ENCODE measurements at regions not wholly inside any gene's neighbourhood (a gene's known extent, or its start where the extent isn't known, plus 50 kb on each side); places are given as distances from the start of the nearest gene placed in this dataset.
A peak's percentile ranks its signal among the peaks of the same experiment; 100 is the strongest.

DNA sequence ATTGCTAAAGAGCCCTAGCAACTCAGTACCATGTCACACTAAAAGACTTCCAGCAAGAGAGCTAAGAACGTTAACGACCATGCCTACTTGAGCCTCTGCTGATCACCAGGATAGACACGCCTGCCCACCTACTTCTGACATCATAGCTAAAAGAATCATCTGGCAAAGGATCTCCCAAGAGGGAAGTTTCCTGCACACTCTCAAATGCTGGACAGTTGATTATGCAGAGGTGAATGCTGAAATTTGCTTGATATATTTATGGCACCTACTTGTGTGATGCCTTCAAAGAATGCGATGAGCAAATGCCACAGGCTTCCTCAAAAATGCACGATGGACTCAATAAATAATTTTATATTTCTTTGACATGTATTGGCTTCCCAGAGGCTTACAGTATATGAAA is 113.6 kb downstream of the GALC start:
- Histone ChIP-seq H3K27ac (no peak overlapping the region), H3K4me1 (replicated peaks in 1 of 2) (no peaks in the 10 kb centered on the region), H3K4me3 (no peak overlapping the region)
- in situ Hi-C loops (cut with MboI; ENCODE audit: low pct_unique_long_range_greater_than_20kb in 2 of 9, low sequenced_read_pairs in 9 of 9, unreplicated experiment in 9 of 9), result loop anchor here in 1 of 9 experiments (25.0 kb wide), 1 partner anchor 142 kb away; no protein-coding TSS in a partner anchor
- 30 to 100% (median 78%) methylated on average over 1 to 5 of the region's 5 CpGs; no CpG with 5 or more reads in 1 of the 10 experiments for WGBS, 10 experiments
- ATAC-seq (replicated peaks in 6 of 8), result no peak

DNA sequence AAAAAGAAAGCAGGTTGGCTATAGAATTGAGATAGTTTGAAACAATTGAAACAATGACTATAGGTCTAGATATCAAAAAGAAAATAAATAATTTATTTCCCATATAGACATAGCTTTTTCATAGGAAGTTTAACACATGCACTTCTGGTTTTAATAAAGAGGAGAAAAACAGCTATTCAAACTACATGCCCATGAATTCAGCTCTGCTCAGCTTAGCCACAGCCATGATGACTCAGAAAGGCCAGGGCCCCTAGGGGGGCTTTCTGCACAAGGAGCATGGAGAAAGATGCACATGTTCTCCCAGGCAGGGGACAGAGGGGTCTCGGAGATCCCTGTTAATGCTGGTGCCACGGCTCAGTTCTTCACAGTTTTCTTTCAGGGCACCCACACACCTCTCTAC is 114.0 kb downstream of the GALC start:
- in situ Hi-C loops (cut with MboI; ENCODE audit: low pct_unique_long_range_greater_than_20kb in 2 of 9, low sequenced_read_pairs in 9 of 9, unreplicated experiment in 9 of 9), result loop anchor here in 1 of 9 experiments (25.0 kb wide), 1 partner anchor 142 kb away; no protein-coding TSS in a partner anchor
- WGBS, 10 experiments, result 42 to 50% methylated on average over 2 of the region's 2 CpGs; no CpG with 5 or more reads in 8 of the 10 experiments

DNA sequence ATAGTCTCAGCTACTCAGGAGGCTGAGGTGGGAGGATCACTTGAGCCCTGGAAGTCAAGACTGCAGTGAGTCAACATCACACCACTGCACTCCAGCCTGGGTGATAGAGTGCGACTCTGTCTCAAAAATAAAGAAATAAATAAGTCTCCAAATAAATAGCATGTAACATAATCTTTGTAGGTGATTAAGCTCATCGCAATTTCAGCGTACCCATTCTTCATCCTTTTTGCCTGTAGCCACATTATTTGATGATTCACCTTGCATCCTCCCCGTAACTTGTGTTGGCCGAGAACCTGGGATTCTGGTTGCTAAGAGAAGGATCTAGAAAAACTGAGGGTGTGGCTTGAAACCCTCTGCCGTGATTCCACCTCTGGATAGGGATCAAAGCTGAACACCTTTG is 115.1 kb downstream of the GALC start:
- Histone ChIP-seq H3K27ac (no peak overlapping the region), H3K4me3 (no peak overlapping the region), H3K4me1 (replicated peaks in 1 of 2) (no peaks in the 10 kb centered on the region)
- no peak for ATAC-seq (replicated peaks in 6 of 8)
- in situ Hi-C loops (cut with MboI; ENCODE audit: low pct_unique_long_range_greater_than_20kb in 2 of 9, low sequenced_read_pairs in 9 of 9, unreplicated experiment in 9 of 9), result loop anchor here in 1 of 9 experiments (25.0 kb wide), 1 partner anchor 141 kb away; no protein-coding TSS in a partner anchor
- WGBS, 10 experiments, result 64 to 100% (median 92%) methylated on average over 1 to 6 of the region's 6 CpGs

More for the DNA sequence above, 114.0 kb downstream of the GALC start:
- H3K4me1 ChIP-seq (replicated peaks in 1 of 2), result no peaks in the 10 kb centered on the region
- ATAC-seq (replicated peaks in 6 of 8), result no peak
- H3K27ac ChIP-seq, result no peak overlapping the region
- no peak overlapping the region for H3K4me3 ChIP-seq

DNA sequence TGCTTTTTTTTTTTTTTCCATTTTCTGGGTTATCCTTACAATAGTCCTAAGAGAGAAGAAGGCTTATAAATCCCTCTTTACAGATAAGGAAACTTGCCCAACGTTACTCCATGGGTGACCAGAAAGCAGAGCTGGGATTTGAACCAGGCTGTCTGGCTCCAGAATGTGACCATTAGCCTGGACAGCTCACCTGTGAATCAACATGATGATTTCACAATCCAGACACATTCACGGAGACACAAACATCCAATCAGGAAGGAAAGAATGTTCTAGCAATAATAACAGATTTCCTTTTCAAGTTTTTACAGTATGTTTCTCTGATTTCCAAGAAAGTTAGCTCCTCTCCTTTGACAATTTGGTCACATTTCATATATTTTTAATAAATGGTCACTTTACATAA is 118.3 kb downstream of the GALC start:
- in situ Hi-C loops (cut with MboI; ENCODE audit: low pct_unique_long_range_greater_than_20kb in 2 of 9, low sequenced_read_pairs in 9 of 9, unreplicated experiment in 9 of 9), result loop anchor here in 1 of 9 experiments (25.0 kb wide), 1 partner anchor 137 kb away; no protein-coding TSS in a partner anchor
- no peak overlapping the region for H3K27ac ChIP-seq
- 0 to 100% (median 53%) methylated on average over 1 to 2 of the region's 2 CpGs; no CpG with 5 or more reads in 2 of the 10 experiments for WGBS, 10 experiments

DNA sequence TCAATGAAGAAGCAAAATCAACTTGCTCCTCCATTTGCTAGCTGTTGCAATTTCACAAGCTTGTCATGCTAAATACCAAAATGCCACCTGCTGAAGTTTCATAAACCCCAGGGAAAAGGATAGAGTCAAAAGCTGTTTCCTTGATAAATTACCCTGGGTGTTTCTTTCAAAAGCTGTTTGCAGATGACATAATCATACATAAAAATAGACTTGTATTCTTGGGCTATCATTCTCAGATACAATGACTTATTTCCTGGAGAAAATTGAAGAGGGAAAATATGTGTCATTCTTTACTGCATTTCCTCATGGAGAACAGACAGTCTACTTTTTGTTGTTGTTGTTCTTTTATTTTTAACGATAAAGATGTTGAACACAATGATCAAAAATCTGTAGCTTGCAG is 119.2 kb downstream of the GALC start:
- ATAC-seq (replicated peaks in 6 of 8), result peak in 5 of 8 experiments; percentile 39 to 77 (median 58)
- Histone ChIP-seq H3K4me3 (no peak overlapping the region), H3K27ac (no peak overlapping the region), H3K4me1 (replicated peaks in 1 of 2) (no peaks in the 10 kb centered on the region)
- WGBS, 10 experiments, result 0 to 100% (median 49%) methylated on average over 1 of the region's 1 CpG; no CpG with 5 or more reads in 4 of the 10 experiments
- in situ Hi-C loops (cut with MboI; ENCODE audit: low pct_unique_long_range_greater_than_20kb in 2 of 9, low sequenced_read_pairs in 9 of 9, unreplicated experiment in 9 of 9), result no loop called here

More for the DNA sequence above, 118.3 kb downstream of the GALC start:
- H3K4me3 ChIP-seq, result no peak overlapping the region
- no peak for ATAC-seq (replicated peaks in 6 of 8)
- H3K4me1 ChIP-seq (replicated peaks in 1 of 2), result no peaks in the 10 kb centered on the region

DNA sequence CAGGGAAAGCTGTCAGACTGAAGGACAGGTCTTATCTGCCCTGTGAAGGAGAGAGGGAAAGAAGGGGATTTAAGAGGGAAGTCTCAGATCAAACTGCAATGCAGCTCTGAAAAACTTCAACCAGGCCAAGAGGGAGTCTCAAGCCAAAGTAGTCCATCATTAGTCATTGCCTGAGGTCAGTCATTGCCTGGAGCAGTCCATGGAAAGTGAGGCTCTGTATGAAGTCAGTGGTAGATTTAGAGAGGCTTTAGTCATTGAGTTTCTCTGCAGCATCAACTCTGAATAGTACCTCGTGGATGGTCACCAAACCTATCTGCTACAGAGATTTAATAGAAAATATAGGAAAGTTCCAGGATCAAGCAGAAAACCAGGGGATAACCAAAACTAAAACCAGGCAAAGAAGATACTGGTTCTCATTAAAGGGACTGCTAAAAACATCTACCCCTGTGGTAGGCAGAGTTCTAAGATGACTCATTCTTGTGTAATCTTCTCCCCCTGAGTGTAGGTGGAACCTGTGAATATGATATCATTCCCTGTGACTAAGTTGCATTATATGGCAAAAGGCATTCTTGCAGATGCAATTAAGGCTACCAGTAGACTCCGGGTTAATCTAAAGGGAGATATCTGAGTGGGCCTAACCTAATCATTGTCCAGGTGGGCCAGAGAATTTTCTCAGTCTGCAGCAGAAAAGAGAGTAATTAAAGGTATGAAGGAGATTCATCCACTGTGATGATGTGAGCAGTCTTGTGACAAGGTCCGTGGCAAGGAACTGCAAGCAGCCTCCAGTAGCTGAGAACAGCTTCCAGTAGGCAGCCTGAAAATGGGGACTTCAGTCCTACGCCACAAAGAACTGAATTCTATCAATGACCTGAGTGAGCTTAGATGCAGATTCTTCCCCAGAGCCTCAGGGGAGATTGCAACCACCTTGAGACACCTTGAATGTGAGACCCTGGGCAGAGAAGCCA is 123.1 kb downstream of the GALC start:
- in situ Hi-C loops (cut with MboI; ENCODE audit: low pct_unique_long_range_greater_than_20kb in 2 of 9, low sequenced_read_pairs in 9 of 9, unreplicated experiment in 9 of 9), result no loop called here
- peak in 7 of 8 experiments; percentile 62 to 94 (median 89) for ATAC-seq (replicated peaks in 6 of 8)
- no peak overlapping the region for H3K27ac ChIP-seq

DNA sequence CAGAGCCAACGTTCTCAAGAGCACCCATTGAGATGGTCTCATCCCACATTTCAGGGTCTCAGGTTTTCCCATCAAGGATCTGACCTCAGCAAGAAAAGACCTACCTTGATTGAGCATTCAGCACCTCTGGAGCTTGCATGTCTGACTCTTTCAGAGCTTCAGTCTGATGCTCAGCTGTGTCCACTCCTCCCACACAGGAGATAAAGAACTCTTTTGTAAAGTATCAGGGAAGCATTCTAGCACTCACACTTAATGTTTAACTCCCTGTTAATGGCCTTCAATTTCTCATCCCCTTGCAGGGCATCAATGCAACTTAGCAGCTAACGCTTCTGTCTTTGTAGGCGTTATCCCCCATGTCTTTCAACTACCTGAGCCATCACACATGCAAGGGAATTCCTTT is 124.1 kb downstream of the GALC start:
- 0 to 67% (median 55%) methylated on average over 1 to 3 of the region's 3 CpGs; no CpG with 5 or more reads in 3 of the 10 experiments for WGBS, 10 experiments
- no peaks in the 10 kb centered on the region for H3K4me1 ChIP-seq (replicated peaks in 1 of 2)
- no peak overlapping the region for H3K27ac ChIP-seq
- no peak overlapping the region for H3K4me3 ChIP-seq
- no peak for ATAC-seq (replicated peaks in 6 of 8)
- in situ Hi-C loops (cut with MboI; ENCODE audit: low pct_unique_long_range_greater_than_20kb in 2 of 9, low sequenced_read_pairs in 9 of 9, unreplicated experiment in 9 of 9), result no loop called here

More for the DNA sequence above, 123.1 kb downstream of the GALC start:
- 17 to 100% (median 61%) methylated on average over 1 to 4 of the region's 4 CpGs; no CpG with 5 or more reads in 2 of the 10 experiments for WGBS, 10 experiments
- H3K4me3 ChIP-seq, result no peak overlapping the region
- H3K4me1 ChIP-seq (replicated peaks in 1 of 2), result no peaks in the 10 kb centered on the region

DNA sequence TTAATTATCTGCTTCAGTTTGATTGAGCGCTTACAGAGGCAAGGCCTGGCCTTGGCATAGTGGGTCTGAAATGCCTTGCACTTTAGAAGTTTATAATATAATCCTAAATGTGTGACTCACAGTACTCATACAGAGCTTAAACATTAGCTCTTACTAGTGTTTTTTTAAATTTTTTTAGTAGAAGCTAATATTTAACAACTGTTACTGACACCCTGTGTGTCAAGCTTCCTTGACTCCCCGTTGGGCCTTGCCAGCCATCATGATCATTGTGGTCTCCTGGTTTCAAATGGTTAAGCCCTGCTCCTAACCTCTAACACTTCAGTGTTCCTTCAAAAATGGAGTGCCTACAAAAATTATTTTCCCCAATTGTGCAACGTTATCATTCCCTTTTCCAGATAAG is 126.9 kb downstream of the GALC start:
- 44 to 88% (median 76%) methylated on average over 1 to 3 of the region's 3 CpGs for WGBS, 10 experiments
- H3K4me3 ChIP-seq, result no peak overlapping the region
- no peak for ATAC-seq (replicated peaks in 6 of 8)
- peaks cover 0 to 4% of the 10 kb centered on the region in 2 donors for H3K4me1 ChIP-seq (replicated peaks in 1 of 2)
- H3K27ac ChIP-seq, result no peak overlapping the region
- in situ Hi-C loops (cut with MboI; ENCODE audit: low pct_unique_long_range_greater_than_20kb in 2 of 9, low sequenced_read_pairs in 9 of 9, unreplicated experiment in 9 of 9), result no loop called here

DNA sequence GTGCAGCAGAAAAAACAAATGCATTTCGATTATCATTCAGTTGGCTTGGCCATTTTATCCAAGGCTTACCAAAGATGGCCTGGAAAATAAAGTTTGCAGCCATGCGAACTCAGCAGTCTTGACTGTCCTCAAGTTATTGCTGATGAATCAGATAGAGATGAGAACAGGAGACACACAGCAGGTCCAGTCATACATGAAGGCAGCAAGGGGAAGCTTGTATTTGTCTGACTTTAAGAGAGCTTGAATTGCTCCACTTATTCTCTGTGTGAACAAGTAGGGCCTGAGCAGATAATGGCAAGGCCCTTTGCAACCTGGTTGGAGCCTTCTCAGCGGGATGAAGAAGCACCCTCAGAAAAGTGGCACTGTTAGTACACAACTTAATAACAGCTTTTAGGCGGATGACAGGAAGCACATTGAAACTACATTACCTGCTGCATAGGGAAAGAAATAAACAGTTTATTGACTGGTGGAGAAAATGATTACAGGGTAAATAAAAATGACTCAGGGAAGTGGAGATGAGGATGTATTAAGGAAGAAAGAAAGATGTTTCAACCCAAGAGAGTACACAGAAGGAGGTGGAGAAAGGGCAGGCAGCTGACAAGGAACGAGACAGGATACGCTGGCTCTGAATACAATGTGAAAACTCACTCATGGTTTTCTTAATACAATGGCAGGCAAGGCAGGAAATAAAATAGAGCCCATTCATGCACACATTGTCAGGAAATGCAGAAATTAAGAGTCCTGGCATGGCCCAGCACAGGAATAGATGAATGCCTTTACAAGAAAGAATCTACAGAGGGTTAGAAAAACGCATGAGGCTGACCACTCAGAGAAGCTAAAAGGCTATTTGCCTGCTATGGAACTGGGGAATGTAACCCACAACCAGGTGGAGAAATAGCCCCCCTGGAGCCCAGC is 128.4 kb downstream of the GALC start:
- Histone ChIP-seq H3K4me1 (replicated peaks in 1 of 2) (peaks cover 0 to 4% of the 10 kb centered on the region in 2 donors), H3K4me3 (no peak overlapping the region), H3K27ac (no peak overlapping the region)
- peak in 1 of 8 experiments; percentile 33 for ATAC-seq (replicated peaks in 6 of 8)
- 54 to 94% (median 76%) methylated on average over 3 to 7 of the region's 7 CpGs for WGBS, 10 experiments
- in situ Hi-C loops (cut with MboI; ENCODE audit: low pct_unique_long_range_greater_than_20kb in 2 of 9, low sequenced_read_pairs in 9 of 9, unreplicated experiment in 9 of 9), result no loop called here

DNA sequence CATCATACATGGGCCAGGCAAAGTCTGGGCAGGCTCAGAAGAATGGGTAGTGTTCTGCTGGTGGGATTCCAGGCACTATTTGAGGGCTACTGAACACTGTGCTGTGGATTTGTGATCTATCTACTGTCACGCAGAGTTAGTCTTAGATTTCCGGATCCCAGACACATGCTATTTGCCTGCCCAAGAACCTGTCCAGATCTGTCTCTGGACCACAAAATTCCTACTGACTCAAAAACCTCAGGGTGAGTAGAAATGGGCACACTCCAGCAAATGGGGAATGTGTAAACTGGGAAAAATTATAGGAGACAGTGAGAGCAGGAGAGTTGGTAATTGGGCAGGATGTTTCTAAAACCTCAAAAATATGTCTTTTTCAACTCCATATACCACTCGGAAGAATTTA is 129.9 kb downstream of the GALC start:
- ATAC-seq (replicated peaks in 6 of 8), result no peak
- in situ Hi-C loops (cut with MboI; ENCODE audit: low pct_unique_long_range_greater_than_20kb in 2 of 9, low sequenced_read_pairs in 9 of 9, unreplicated experiment in 9 of 9), result no loop called here
- 83 to 100% (median 90%) methylated on average over 1 to 3 of the region's 3 CpGs; no CpG with 5 or more reads in 1 of the 10 experiments for WGBS, 10 experiments
- H3K27ac ChIP-seq, result no peak overlapping the region
- no peak overlapping the region for H3K4me3 ChIP-seq
- peaks cover 0 to 4% of the 10 kb centered on the region in 2 donors for H3K4me1 ChIP-seq (replicated peaks in 1 of 2)

DNA sequence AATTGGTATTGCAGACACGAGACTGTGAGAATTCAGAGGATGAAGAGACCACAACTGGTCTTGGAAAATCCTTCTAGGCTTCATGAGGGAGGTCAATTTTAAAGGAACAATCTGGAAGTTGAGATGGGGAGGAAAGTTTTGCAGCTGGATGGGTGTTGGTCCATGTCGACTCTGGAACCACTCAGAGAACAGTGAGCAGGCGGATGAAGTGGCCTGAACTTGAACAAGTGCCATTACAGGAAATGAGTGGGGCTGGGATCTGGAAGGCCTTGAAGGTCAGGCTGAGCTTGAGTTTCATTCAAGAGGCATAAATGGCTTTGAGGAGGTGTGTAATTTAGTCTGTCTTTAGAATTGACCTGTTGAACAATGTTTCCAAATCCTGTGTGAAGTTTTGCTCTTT is 140.9 kb downstream of the GALC start:
- no peak for ATAC-seq (replicated peaks in 6 of 8)
- peaks cover 0 to 3% of the 10 kb centered on the region in 2 donors for H3K4me1 ChIP-seq (replicated peaks in 1 of 2)
- H3K27ac ChIP-seq, result no peak overlapping the region
- WGBS, 10 experiments, result 0 to 100% (median 7%) methylated on average over 1 to 3 of the region's 3 CpGs; no CpG with 5 or more reads in 5 of the 10 experiments
- in situ Hi-C loops (cut with MboI; ENCODE audit: low pct_unique_long_range_greater_than_20kb in 2 of 9, low sequenced_read_pairs in 9 of 9, unreplicated experiment in 9 of 9), result no loop called here
- H3K4me3 ChIP-seq, result no peak overlapping the region

DNA sequence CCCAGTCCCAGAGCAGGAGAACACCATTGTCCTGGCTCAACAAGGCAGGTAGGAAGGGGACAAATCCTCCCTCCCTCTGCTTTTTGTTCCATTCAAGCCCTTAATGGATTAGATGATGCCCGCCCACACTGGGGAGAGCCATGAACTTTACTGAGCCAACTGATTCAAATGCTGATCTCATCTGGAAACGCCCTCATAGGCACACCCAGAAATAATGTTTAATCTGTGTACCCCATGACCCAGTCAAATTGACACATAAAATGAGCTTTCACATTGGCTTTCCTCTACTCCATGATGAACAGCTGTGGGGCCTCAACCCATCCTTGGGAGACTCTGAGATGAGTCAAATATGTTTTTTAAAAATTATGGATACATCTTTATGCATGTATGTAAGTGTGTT is 141.8 kb downstream of the GALC start:
- Histone ChIP-seq H3K27ac (no peak overlapping the region), H3K4me1 (replicated peaks in 1 of 2) (peaks cover 0 to 3% of the 10 kb centered on the region in 2 donors), H3K4me3 (no peak overlapping the region)
- peak in 4 of 8 experiments; percentile 23 to 91 (median 78) for ATAC-seq (replicated peaks in 6 of 8)
- 0 to 67% (median 31%) methylated on average over 1 to 2 of the region's 2 CpGs; no CpG with 5 or more reads in 2 of the 10 experiments for WGBS, 10 experiments
- in situ Hi-C loops (cut with MboI; ENCODE audit: low pct_unique_long_range_greater_than_20kb in 2 of 9, low sequenced_read_pairs in 9 of 9, unreplicated experiment in 9 of 9), result no loop called here
